Left renal cortex interstitium (tissue), 4 donors: ENCODE measurements at regions not wholly inside any gene's neighbourhood (a gene's known extent, or its start where the extent isn't known, plus 50 kb on each side); places are given as distances from the start of the nearest gene placed in this dataset.
A peak's percentile ranks its signal among the peaks of the same experiment; 100 is the strongest.
"Not testable (repeated sequence)": the region's sequence is repeated elsewhere in the genome, so short reads cannot be mapped to it uniquely, and the experiment has no call there.

Source experiments
- DNase-seq, 4 donors: peaks; one replicate each; pipeline ENCODE4 v3.0.0-alpha.2; 2013; ENCODE audit warnings: low read depth in 4 of 4, low spot score in 2 of 4, missing footprints in 1 of 4

DNA sequence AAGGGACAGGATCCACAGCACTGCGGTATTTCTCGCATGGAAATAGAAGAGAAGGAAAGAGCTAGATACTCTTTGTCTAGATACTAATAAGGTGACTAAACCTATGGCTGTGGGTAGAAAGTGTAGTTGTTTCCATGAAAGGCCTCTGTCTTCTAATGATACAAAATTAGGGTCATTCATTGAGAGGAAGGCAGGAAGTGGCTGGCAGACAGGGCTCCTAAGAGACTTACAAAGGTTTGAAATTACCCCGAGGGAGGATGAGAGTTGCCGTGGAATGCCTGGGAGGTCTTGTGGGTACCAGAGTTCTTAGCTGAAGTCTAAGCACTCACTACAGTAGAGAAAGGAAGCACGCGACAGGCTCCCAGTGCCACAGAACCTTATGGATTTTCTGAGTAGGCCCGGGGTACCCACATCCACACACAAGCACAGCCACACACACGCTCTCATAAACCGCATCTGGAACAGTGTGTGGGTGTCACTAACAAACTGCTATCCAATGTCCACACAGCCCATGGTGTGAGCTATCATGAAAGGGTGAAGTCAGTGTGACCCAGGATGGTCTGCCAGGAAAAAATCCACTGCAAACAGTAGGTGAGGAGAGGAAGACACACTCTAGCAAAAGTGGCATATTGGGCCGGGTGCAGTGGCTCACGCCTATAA, 221.4 kb downstream of the FAM43A start:
- no peak for DNase-seq

DNA sequence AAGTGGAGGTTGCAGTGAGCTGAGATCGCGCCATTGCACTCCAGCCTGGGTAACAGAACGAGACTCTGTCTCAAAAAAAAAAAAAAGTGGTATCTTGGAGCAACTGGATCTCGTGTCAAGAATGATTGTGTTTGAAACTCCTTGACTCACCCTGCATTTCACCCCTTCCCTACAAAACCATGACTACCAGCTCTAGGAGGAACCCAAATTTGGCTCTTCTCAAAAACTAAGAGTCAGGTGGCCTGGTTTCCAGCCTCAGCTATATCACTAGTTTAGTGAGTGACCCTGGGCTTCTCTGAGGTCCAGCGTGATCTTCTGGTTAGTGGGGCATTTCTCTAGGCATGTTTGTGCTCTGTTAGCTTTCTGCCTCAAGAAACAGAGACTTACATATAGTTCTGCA, 222.1 kb downstream of the FAM43A start:
- no peak for DNase-seq

DNA sequence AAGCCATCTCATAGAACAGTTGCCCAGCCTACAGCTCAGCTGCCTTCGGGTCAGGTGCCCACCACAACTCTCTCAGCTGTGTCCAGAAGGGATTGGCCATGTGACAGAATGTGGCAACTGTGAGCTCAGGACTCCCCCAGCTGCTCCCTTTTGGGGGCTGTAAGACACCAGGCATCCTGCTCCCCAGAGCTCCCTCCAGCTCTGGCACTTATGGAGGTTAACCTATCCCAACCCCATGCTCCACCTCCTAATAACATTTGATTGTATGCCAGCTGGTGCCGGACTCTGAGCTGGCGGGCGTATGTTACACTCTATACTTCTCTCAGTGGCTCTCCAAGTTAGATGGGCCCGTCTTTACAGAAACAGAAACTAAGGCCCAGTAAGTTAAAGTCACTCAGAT, 222.8 kb downstream of the FAM43A start:
- DNase-seq: no peak

DNA sequence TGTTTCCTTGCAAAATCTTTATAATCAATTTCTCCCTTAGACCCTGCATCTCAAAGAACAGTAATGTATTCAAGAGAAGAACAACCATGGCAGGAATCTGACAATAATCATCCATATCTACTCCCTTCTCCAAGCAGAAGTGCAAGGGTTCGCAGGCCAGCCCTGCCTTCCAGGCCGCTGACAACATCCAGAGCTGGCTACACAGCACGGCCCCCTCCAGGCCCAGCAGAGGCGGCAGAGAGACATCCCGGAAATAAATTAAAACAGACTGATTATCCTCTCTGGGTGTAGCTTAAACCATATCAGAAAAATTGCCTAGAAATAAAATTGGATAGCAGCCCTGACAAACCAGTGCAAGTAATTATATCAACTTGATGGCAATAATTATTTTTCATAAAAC, 223.3 kb downstream of the FAM43A start:
- no peak for DNase-seq

DNA sequence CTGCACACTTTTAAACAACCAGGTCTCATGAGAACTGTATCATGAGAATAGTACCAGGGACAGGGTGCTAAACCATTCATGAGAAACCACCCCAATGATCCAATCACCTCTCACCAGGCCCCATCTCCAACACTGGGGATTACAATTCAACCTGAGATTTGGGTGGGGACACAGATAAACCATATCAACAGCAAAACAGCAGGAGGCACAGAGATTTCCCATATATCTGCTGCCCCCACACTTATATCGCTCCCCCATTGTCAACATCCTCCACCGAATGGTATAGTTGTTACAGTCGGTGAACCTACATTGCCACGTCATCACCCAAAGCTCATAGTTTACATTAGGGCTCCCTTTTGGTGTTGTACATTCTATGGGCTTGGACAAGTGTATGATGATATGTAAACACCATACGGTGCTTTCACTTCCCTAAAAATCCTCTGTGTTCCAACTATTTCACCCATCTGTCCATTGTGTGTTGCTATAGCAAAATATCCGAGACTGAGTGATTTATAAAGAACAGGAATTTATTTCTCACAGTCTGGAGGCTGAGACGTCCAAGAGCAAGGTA, 224.8 kb downstream of the FAM43A start:
- no peak for DNase-seq

DNA sequence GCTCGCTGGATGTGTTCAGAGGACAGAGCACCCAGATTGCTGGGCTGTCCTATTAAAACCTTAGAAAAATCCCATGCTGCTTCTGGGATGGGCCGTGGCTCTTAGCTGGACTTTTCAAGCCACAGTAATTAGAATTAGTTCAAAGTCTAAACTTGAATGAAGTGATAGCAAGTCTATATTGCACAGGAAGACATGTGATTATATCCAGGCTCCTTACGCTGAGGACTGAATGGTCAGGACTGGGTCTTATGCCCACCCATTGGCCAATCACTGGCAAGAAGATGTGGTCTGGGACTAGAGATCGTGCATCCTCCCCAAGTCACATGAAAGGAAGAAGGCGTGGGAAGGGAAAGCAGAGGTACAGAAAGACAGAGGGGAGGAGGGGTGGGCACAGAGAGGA, 227.6 kb downstream of the FAM43A start:
- DNase-seq: no peak

DNA sequence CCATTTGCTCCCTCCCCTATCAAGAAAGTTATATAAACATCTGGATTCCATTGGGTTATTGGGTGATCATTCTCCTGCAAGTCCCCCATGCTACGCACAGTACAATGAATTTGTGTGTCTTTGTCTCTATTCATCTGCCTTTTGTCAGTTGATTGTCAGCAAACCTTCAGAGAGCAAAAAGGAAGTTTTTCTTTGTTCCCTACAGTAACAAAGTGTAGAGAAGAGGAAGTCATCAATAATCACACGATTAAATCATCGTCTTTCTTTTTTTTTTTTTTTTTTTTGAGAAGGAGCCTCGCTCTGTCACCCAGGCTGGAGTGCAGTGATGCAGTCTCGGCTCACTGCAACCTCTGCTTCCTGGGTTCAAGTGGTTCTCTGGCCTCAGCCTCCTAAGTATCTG, 239.2 kb downstream of the FAM43A start:
- DNase-seq: not testable (repeated sequence)

DNA sequence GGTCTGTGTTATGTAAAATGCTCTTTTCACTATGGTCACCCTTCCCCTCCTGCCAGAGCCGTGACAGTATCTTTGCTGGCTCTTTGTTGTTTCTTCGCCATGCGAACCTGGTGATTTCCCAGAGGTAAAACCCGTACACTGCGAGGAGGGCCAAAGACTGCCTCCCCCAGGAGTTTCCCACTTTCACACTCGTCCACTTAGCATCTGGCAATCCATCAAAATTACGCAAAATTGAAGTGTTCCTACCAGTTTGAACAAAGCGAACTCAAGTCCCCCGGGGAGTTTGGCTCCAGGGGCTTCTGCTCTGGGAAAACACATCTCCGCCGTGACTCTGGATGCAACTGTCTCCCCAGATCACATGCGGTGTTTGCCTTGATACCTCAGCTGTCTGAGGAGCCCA, 239.9 kb downstream of the FAM43A start:
- no peak for DNase-seq

DNA sequence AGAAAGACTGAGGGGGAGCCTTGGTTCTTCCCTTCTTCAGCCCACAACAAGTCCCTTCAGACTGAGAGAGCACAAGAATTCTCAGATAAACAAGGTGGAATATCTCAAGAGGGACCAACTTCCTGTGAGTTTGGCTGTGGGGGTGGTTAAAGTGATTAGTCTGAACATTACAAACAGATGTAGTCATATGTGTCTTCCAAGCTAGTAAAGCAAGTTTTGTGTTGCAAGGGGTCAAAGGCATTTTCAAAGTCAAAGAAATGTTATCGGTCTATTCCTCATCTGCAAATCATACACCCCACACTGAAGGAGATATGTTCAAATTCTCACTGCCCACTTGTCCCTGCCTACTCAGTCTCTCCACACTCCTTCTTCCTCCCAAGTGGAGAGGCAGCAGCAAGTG, 242.5 kb downstream of the FAM43A start:
- no peak for DNase-seq

DNA sequence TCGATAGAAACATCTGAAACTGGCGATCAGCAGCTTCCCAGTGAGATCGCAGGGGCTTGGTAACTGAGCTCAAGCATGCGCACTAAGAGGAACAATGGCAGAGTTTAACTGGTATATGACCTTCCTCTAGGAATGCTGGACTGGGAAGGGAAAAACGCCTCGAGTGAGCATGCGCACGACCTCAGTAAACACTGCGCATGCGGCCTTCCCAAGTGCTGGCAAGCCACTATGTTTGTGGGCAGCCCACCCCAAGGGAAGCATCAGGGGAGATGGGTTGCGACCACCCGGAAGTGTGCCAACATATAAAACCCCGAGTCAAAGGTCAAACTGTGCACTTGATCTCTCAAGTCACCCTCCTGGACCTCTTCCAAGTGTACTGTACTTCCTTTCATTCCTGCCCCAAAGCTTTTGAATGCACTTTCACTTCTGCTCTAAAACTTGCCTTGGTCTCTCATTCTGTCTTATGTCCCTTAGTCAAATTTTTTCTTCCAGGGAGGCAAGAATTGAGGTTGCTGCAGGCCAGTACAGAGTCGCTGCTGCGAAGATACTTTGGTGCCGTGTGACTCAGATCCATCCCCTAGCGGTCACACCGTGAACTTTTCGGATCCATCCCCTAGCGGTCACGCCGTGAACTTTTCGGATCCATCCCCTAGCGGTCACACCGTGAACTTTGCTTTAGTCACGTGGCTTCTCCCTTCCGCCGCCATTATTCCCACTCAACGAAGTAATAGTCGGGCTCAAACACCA, 243.3 kb downstream of the FAM43A start:
- DNase-seq: no peak

DNA sequence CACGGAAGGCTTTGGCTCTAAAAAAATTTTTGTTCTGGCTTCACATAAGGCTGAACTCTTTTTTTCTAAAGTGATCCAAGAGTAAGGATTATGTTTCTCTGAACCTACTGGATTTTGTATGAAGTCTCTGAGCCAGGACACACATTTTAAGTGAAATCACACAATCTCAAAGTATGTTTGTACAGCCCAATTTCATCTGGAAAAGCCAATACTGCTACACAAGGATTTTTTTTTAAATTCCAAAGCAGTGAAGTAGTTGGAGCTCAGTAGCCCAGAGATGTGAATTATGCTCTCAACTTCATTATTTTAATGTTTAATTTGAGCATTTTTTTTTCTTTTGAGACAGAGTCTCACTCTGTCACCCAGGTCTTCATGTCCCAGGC, 243.9 kb downstream of the FAM43A start:
- no peak for DNase-seq

DNA sequence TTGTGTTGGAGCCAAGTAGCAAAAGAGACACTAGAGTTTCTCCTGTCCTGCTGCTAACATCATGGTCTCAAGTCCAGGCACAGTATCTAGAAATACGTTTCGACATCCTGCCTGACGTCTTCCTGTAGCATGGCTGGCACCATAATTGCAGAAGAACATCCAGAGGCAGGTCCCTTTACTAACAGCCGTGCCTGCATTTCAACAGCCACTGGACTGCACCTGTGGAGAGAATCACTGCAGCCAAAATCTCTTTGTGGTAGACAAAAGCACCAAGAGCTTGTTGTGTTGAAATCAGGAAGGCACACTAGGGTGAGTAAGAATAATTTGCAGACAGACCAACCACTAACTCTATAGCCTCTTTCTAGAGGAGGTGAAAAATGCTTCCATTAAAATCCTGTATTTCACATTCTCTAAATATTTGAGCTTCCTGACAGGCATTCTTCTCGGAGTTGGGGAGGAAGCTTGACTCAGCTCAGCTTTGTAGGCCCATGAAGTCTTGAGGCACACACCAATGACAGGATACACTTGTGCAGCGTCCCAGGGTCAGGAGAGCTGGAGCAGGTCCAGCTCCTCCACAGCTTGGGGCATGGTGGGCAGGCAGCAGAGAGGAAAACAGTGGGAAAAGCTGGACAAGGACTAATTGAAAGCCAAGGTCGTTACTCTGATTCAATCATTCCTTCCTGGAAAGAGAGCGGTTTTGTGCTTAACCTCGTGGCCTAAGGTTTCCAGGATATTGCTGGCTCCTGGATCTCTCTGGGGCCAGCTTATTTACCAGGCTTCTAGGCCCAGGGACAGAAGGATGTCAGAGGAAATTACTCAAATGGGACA, 244.9 kb downstream of the FAM43A start:
- DNase-seq: peak in 1 of 4 donors; percentile 16

DNA sequence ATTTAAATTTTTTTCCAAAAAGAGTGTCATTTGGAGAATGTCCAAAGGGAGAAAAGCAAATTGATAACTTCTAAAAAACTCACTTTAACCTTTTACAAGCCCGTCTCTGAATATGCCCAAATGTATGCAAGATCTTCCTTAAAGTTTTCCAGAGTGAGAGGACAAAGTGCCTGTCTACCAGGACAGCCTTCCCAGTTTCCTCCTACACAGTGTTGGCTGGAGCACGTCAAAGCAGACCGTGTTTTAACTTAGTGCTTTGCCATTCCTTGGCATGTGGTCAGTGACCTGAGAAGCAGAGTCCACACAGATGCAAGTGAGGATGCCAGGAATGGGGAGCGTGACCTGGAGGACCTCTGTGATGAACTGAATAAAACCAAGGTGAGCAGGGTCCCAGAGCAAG, 245.7 kb downstream of the FAM43A start:
- DNase-seq: no peak

DNA sequence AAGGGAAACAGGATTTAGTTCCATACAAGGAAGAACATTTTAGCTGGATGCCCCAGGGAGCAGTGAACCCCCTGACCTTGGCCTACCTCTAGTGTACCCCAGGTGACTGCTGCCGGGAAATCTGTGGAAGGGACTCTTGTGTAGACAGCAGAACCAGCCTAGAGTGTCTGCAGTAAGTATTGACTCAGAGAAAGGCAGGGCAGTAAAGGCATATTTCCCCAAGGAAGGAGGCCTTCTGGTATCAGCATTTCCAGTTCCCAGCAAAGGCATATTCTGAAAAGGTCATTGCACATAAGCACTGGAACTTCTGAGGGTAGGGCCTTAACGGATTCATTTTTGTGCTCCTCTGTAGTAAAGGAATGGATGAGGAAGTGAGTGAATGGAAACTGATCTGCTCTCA, 246.2 kb downstream of the FAM43A start:
- DNase-seq: no peak

DNA sequence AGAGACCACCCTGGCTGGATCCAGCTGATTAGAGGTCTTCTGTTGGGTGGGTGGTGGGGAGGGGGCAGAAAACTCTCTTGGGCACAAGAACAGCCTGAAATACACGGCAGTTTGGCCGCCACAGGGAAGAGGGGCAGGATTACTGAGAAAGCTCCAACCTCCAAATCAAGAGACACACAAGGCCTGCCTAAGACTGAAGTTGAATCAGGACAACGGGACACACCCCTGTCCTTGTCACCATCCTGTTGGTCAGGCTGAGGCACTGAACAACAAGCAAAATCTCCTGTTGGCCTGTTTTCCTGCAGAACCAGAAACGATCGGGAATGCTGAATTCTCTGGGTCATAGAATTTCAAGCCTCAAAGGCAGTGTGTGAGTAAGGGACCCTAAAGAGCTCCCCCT, 247.8 kb downstream of the FAM43A start:
- no peak for DNase-seq

DNA sequence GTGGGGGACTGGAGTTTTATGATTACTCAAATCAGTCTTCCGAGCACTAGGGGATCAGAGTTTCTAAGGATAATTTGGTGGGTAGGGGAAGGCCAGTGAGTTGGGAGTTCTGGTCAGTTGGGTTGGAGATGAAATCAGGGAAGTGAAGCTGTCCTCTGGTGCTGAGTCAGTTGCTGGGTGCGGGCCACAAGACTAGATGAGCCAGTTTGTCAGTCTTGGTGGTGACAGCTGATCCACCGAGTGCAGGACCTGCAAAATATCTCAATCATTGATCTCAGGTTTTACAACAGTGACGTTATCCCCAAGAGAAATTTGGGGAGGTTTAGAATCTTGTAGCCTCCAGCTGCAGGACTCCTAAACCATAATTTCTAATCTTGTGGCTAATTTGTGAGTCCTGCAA, 249.4 kb downstream of the FAM43A start:
- no peak for DNase-seq

DNA sequence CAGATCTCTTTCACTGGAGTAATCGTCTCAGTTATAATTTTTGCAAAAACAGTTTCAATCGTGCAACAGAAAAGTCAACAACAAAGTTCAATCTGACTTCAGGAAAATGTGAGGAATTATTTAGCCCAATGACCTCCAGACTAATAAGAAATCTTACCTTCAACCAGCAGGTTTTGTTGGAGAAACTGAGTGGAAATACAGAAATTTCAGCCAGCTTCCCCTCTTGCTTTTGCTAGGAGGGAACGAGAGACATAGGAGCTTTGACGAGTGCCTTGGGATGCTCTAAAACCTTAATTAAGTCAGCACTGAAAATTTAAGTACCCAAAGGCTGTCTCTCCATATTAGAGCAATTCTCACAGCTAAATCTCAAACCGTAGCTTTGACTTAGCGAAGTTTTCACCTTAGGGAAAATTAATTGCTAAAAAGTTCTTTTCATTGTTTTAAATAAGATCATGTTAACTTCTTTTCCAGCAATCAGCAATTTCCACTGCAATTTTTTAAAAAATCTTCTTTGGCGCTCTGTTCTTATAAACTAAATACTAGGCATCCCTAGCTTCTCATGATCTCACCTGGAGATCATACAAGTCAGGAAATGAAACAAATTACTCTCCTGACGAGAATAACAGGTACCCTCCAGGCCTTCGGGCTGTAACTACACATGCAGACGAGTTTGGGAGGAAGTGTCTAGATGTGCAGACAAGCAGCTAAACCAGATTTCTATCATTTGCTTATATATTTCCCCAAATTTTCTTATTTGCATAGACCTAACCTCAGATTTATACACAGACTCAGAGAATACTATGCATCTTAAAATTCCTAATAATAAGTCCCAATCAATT, 250.2 kb downstream of the FAM43A start:
- no peak for DNase-seq

DNA sequence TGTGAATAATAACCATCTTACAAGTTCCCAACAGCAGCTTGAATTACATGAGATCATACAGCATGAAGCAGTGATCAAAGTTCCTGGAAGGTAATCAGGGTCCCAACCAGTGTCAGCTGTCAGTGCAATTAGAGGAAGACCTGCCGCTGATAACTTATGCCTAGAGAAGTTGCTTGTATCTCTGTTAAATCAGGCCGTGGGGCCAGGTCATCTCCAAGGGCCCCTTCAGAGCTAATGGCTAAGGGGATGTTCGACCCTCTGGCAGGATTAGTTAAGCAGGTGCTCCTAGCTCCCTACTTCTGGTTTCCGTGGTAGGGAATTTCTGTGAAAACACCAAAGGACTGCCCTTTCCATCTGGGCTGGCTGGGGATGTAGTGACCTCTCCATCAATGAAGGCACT, 251.0 kb downstream of the FAM43A start:
- no peak for DNase-seq

DNA sequence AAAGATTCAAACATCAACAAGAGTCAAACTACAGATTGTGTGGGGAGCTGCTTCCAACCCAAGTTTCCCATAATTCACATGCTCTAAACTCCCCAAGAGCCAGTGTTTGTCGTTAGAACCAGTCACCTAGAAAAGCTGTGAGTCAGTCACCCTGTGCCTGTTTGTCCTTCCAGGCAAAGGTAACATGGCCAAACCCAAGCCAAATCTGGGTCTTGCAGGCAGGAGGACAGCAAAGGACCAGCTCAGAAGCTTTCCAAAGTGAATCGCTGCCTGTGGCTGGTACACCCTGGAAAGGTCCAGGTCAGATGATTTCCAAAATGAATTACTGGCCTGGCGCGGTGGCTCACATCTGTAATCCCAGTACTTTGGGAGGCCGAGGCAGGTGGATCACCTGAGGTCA, 251.5 kb downstream of the FAM43A start:
- DNase-seq: no peak

DNA sequence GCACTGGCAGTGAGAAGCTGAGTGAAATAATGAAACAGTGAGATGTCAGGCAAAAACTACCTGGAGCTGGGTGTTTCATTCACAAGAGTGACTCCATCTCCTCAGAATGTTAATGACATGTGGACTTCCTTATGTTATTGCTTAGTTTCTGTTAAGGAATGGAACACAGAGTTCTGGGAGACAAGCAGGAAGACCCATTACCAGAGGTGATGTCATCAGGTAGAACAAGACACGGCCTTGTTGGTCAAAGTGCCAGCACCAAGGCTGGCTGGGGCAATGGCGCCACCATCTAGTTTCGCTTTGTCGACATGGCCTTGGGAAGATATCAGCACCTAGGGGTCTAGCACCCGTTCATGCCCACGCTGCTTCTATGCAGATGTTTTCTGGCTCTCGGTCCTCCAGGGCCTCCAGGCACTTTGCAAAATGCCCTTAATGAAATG, 252.2 kb downstream of the FAM43A start:
- no peak for DNase-seq
